Activated CD8-positive, alpha-beta memory T cell treated with anti-CD3 and anti-CD28 coated beads, Interleukin-2, amount 50 U/mL, for 24 hours (primary cell): ENCODE measurements at regions not wholly inside any gene's neighbourhood (a gene's known extent, or its start where the extent isn't known, plus 50 kb on each side); places are given as distances from the start of the nearest gene placed in this dataset.

Source experiments
- DNase-seq: peaks from one replicate; pipeline ENCODE4 v3.0.0-alpha.2; 2020; ENCODE audit errors: extremely low read depth

DNA sequence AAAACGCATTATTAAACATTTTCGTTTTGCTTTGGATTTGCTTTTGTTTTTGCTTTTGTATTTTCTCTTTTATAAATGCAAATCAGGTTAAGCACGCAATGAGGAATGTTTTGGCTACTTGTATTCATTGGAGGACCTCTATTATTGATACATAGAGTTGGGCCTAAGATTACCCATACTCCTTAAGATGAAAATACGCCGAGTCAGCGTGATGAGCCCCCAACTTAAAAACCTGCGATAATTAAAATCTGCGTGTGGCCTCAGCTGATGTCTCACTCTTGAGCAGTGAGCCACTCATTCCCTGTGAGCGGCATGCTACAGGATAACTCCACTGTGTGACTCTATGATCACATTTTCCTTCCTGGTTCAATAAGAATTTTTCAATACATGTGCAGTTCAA, 518.3 kb downstream of the IRX1 start:
- no peak for DNase-seq

DNA sequence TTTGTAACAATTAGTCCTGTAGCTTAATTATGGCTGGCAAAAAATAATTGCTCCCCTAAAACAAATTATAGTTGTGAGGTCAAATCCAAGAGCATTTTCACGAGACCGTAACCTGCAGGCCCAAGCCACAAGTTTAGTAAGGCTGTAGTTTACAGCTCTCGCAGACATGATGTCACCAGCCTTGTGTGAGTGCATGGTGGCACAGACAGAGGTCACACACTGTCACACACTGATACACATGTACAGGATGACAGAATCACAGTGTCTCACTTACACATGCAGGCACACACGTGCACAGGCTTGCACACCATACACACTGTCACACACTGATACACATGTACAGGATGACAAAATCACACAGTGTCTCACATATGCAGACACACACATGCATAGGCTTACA, 518.8 kb downstream of the IRX1 start:
- no peak for DNase-seq

DNA sequence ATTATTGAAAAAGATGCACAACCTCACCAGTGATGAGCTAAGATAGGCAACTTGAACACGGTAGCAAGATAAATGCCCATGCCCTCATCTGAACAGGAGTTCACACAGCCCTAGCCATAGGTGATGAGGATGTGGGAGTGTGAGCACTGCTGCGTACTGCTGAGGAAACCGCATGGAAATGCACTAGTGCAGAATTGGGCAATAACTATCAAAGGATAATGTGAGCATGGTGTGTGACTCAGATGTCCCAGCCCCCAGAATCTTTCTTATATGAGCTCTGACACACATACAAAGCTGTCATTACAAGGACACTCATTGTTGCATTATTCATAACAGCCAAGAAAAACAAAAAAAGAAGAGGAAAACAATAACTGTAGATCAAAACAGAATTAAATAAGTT, 521.2 kb downstream of the IRX1 start:
- DNase-seq = no peak

DNA sequence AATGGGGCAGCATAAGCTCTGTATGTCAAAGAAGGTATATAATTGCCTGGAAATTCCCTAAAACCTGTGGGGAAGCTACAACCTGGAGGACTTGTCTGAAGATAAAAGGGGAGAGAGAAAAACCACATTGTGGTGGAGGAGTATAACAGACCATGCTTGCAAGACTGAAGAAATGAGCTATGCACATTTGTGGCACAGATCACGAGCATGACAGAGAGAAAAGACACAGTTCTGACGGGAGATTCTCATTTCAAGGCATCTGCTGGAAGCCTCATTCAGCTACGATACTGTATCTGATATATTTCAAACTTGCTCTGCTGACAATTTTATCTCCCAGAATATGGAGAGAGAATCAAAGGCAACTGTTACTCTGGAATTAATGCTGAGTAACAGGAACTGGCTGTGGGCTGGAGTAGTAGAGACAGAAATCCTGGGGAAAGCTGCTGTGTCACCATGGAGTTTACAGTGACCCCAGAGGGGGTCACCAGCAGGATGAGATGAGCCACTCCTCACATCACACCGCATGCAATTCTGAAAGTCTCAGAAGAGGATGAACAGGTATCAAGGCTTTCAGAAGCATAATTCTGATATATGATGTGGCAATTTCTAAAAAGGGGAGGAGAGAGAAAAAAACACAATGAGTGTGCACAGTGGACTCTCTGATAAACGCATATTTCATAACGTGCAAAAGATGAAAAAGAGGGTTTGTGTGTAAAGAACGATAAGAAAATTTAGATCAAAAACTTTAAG, 528.8 kb downstream of the IRX1 start:
- DNase-seq = no peak

DNA sequence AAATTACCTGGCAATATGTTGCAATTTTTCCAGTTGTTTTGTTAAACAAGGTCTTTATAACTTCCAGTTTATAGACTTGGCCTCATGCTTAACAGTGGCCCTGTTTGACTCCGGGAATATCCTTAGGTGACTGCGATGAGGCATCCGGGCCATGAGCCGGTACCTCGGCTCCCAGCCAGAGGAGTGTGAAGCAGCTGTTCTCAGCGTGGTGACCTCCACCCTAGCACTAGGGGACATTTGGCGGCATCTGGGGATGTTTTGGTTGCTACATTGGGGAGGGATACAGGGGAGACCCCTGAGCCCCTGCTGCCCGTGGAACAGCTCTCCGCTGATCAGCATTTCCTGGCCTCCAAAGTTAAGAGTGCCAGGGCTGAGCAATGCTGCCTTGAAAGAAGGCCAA, 533.4 kb downstream of the IRX1 start:
- DNase-seq = no peak

DNA sequence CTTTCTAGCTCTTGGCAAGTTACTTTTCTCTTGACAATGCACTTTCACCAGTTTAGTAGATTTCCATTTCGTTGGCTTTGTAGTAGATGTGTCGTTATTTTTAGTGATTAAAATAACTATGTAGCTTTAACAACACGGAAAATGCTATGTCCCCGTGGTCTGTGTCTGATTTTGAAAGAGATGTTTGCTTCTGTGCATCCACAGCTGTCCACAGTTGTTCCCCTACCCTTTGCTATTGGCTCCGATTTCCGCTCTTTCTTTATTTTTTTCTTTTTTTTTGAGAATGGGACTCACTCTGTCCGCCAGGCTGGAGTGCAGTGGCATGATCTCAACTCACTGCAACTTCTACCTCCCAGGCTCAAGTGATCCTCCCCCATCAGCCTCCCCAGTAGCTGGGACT, 533.9 kb downstream of the IRX1 start:
- DNase-seq = no peak

DNA sequence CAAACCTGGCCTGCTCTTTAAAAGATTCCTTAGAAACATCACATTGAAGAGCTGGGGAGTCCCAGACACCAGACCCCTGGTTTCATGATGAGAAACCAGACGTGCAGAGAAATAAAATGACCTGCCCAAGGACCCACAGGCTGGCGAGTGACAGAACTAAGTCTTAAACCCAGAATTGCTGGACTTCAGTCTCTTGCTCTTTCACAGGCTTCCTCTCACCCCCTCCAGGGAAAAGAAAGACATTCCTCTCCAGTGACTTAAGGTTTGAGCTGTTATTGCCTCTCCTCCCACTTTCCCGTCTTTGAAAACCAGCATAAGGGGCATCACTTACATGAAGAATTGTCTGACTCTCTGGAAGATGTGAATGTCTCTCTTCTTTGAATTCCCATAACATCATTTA, 535.2 kb downstream of the IRX1 start:
- no peak for DNase-seq

DNA sequence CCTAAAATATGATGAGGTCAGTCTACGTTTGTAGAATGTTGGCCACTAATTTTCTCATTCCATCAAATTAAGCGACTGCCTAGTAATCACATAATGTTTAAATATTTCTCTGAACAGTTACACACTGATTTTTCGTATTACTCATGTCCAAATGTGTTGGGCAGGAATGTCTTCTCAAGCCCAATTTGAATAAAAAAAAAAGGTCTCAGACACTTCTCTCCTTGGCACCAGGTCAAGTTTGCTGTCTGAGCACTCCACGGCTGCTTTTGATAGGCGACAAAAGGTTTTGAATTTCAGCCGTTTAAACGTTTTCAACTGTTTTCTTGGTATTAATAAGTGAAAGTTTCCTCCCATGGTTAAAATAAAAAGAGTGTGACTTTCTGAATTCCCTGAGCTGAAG, 542.1 kb downstream of the IRX1 start:
- DNase-seq = no peak

DNA sequence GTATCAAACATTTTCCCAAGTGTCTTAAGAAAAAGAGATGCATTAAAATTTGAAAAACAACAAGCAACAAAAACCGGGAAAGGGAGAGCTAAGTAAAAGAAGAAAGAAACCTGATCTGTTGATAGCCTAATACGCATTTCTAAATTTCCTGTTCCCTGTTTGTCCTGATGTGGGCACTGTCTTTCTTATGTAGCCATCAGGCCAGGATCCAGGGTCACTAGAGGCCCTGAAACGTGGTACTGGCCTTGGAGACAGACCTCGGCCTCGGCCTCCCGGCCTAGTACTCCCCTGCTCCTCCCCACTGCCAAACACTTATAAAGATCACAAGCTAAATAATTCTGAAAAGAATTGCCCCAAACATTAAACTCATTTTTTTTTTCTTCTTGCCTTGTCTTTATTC, 547.2 kb downstream of the IRX1 start:
- no peak for DNase-seq

DNA sequence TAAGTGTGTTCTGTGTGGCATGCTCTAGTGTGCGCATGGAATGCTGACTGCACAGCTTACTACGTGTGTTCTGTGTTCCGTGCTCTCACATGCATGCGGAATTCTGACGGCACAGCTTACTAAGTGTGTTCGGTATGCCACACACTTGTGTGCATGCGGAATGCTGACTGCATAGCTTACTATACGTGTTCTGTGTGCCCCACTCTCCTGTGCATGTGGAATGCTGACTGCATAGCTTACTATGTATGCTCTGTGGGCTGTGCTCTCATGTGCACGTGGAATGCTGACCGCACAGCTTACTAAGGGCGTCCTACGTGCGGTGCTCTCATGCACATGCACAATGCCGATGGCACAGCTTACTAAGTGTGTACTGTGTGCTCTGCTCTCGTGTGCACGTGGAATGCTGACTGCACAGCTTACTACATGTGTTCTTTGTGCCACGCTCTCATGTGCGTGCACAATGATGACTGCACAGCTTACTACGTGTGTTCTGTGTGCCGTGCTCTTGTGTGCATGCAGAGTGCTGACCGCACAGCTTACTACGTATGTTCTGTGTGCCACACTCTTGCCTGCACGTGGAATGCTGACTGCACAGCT, 548.9 kb downstream of the IRX1 start:
- no peak for DNase-seq

DNA sequence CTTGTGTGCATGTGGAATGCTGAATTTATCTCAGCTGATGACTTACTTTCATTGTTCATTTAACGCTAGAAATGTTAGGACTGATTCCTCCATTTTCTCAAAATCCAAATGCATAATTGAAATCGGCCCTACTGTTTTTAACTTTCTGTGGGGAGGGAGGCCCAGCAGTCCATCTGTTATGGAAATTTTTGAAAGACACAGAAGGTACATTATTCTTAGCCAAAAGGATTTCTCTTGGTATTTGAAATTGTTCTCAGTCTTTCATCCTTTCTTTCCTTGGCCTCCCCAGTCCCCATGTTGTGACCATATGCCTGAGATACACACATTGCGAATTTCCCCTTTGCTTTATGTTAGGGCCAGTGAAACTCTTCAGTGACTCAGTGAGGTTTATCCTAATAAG, 549.9 kb downstream of the IRX1 start:
- DNase-seq = no peak

DNA sequence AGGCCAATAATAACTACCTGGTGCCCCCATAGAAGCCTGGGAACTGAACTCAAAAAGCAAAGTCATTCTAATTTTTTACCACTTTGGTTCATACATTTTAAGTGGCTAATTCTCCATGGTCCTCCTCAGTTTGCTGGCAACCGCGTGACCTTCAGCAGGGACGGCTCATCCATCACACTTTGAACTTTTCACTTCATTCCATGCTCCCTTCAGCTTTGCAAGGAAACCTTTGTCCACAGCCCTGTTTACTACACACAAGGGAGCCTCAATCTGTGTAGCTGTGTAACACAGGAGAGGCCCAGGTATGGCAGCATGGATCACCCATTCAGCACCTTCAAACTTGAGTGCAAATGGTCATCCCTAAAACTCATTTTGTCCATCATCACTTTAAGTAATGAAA, 552.4 kb downstream of the IRX1 start:
- DNase-seq = no peak

DNA sequence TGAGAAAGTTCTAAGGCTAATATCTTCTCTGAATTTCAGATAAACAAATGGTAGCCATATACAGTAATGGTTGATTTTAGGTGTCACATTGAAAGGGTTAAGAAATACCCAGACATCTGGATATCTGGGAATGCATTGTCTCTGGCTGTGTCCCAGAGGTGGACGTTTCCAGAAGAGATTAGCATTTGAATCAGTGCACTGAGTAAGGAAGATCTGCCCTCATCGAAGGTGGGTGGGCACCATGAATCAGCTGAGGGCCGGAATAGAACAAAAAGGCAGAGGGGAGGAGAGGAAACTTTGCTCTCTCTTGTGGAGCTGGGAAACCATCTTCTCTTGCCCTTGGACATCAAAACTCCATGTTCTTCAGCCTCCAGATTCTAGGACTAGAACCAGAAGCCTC, 554.4 kb downstream of the IRX1 start:
- DNase-seq = no peak

DNA sequence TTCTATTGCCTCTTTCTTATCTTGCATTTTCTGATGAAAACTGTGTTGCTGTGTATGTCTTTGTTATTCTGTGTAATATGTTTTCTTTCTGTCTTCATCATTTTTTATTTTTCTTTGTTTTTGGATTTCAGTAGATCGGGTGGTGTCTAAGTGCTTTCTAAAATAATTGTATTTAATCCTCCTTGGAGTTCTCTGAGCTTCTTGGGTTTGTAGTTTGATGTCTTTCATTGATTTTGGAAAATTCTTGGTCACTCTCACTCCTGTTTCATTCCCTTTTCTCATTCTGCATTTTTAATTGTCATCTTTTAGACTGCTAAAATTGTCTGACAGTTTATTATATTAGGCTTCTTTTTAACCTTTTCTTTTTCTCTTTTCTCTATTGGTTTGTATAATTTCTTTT, 560.5 kb downstream of the IRX1 start:
- no peak for DNase-seq

DNA sequence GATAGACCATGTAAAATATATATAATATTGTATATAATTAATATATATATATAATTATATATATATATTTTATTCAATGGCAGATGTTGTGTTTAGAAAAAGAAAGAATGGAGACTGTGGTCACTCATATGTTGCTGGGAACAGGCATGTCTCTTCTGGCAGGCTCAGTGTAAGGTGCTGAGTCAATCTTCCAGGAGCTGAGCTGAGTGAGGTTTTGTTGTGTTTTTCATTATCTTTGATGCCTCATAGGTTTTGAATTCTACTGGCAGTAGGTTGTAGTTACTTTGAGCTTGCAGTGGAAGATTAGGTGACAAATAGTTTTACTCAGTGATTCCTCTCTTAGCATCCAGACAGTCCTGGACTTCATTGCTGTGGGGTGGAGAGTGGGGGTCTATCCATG, 561.3 kb downstream of the IRX1 start:
- no peak for DNase-seq

DNA sequence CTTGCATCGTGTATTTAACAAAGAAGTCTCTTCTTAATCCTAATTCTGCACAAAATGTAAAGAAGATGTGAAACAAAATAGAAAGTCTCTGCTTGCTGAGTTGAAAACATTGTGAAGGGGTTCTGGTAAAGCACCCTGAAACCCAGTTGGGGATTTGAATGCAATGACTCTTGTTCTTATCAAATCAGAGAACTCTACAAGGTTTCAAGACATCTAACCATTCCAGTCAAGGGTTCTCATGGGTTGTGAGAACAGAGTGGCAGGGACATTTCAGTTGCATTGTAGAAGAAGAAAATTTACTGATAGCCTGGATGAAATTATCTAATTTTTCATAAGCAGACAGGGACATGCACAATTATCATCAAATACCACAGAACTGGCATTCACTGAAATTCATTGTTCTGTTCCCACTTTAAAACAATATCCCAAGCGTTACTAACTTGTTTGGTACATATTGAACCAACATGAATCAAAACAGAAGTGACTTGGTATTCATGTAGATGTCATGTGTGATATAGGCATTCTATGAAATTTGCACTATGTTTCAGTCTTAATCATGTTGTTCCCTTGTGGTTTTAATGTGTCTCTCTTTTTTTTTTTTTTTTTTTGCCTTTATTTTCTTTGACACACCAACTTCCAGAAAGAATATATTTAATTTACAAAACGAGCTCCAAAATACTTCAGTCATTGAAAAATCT, 563.3 kb downstream of the IRX1 start:
- DNase-seq = no peak

DNA sequence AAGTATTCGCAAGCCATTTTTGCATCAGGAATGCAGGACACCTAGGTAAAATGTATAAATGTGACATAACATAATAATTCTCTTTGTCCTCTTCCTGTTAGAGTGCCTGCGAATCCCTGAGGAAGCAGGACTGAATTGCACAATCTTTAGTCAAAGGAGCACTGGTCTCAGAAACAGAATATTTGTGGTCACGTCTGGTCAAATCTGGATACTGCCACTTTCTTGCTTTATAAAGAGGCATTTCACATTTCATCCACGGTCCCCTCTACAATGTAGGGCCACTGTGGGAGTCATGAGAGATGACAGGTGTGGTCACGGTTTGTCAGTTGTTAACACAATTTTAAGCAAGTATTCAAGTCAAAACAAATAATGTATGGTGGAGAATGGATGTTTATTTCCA, 564.0 kb downstream of the IRX1 start:
- no peak for DNase-seq

DNA sequence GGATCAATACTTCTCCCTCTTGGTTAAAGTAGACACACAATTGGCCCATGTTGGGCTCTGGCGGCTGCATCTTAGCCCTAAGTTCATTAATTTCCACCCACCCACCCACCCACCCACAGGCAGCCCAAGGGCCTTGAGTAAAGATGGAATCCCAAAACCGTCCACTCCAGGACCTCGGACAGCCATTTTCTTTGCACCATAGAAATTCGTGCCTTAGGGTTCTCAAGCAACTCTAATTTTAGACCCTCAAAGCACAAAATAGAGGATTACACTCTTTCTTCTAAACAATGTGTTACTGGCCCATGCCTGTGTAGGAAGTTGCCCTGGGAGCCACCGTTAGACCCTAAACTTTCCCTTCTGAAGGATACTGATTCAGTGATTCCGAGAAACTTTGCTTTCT, 568.5 kb downstream of the IRX1 start:
- DNase-seq = no peak

DNA sequence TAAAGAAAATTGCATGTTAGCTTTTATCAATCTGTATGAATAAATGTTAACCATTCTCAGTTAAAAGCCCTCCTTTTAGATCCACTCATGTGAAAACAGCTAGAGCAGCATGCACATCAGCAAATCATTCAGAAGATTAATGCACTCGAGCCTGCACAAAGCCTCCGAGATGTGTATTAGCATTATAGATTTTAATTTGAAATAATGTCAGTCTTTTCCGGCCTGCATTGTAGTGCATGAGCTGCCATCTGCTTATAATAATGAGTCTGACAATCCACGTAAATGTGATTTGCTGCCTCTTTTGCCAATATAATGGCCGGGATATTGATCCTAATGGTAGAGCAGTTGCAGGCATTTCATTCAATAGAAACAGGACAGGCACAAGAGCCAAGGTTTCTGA, 585.1 kb downstream of the IRX1 start:
- no peak for DNase-seq

DNA sequence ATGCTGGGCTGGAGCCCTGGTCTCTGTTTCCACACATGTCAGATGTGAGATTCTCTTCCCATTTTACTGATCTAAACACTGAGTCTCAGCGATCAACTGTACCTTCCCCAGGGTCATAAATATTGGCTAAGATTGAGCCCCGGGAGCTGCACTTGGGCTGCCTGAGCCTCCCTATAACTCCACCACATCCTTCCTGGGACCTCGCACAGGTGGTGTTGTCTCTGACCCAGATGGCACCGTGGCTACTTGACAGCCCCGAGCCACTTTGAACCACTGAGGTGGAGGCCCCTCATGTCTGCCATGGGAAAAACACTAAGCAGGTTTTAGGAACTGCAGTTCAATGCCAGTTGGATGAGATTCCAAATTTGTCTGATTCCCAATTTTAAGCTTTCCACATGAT, 586.5 kb downstream of the IRX1 start:
- no peak for DNase-seq

DNA sequence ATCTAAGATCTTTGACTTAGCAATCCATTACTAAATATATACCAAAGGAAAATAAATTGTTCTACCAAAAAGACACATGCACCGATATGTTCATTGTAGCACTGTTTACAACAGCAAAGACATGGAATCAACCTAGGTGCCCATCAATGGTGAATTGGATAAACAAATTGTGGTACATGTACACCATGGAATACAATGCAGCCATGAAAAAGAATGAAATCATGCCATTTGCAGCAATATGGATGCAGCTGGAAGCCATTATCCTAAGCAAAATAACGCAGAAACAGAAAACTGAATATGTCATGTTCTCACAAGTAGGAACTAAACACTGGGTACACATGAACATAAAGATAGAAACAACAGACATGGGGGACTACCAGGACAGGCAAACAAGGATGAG, 589.5 kb downstream of the IRX1 start:
- DNase-seq = no peak

DNA sequence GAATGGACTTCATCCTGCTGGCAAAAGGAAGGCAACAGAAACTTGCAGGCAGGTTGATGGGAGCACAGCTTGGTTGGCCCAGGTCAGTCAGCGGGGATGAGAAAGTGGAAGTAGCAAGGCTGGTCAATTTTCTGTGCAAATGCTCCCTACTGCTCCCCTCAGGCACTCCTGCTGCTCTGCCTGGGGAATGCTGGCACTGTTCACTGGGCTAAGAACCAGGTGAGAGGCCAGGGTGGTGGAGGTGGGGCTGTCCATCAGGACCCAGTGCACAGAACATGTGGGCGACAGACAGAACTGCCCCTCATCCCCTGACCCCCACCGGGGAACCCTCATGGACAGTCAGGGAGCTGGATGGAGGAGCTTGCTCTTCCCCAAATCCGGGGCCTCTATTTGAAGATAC, 593.1 kb downstream of the IRX1 start:
- DNase-seq = no peak

DNA sequence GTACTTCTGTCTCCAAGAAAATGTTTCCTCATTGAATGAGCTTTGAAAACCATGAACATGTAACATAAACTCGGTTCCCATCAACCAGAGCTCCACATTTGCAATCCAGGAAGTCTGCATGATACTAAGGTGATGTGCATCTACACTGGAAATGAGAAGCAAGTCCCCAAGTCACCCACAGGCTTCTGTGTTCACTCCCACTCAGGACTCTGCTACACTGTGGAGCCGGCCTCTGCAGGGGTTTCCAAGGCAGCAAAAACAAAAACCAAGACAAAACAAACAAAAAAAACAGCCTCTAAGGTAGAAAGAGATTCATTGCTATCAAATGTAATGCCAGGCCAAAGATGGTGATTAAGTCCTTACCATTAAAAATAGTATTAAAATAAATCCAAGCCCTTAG, 593.7 kb downstream of the IRX1 start:
- no peak for DNase-seq
